ENCODE measurements at regions not wholly inside any gene's neighbourhood (a gene's known extent, or its start where the extent isn't known, plus 50 kb on each side); places are given as distances from the start of the nearest gene placed in this dataset.

- no peaks in the 10 kb centered on the region for H3K9me3 ChIP-seq (ENCODE audit: control insufficient read depth in 2 of 3, low read length in 3 of 3)
- H3K27ac ChIP-seq (ENCODE audit: low read depth, low read length) = no peak overlapping the region
- POLR2A ChIA-PET = interaction anchor here (1.2 to 2.0 kb wide), 3 partner anchors 297 to 304 kb away, joined by 4 to 11 read pairs (median 5); no protein-coding TSS in a partner anchor
- H3K27me3 Mint-ChIP-seq = peaks cover 8 to 31% (median 12%) of the 10 kb centered on the region in 5 donors
- H3K9me3 Mint-ChIP-seq = no peaks in the 10 kb centered on the region
- H3K27me3 ChIP-seq (ENCODE audit: control insufficient read depth in 2 of 2, insufficient read depth in 2 of 2, low read length in 2 of 2) = no peaks in the 10 kb centered on the region
- no peaks in the 10 kb centered on the region for H3K36me3 ChIP-seq (ENCODE audit: control insufficient read depth in 2 of 3, insufficient read depth in 3 of 3, low read length in 3 of 3)
- H3K4me3 Mint-ChIP-seq = peak overlapping the region in 2 of 10 donors; percentile 37 to 44
- no peaks in the 10 kb centered on the region for H3K4me1 ChIP-seq (ENCODE audit: control insufficient read depth in 2 of 2, insufficient read depth in 2 of 2, low read length in 2 of 2)
- intact Hi-C loops (cut with micrococcal nuclease) = loop anchor here (1.0 to 5.0 kb wide), 5 partner anchors 180 to 1122 kb away; no protein-coding TSS in a partner anchor
- no peak for ATAC-seq
- H3K4me3 ChIP-seq (ENCODE audit: low read length) = no peak overlapping the region
- H3K36me3 Mint-ChIP-seq = no peaks in the 10 kb centered on the region
- H3K27ac Mint-ChIP-seq = peak overlapping the region in 1 of 9 donors; percentile 0
- CTCF ChIA-PET = interaction anchor here (0.7 to 5.1 kb wide), 9 partner anchors 10 to 314 kb away, joined by 3 to 98 read pairs (median 3); no protein-coding TSS in a partner anchor
- H3K4me1 Mint-ChIP-seq = peaks cover 0 to 9% (median 4%) of the 10 kb centered on the region in 7 donors
- peak in 4 of 9 donors; percentile 8 to 29 (median 19) for DNase-seq
Observed at GRCh38 chr10:129332476-129332875, 134.6 kb upstream of the MGMT start.

DNA sequence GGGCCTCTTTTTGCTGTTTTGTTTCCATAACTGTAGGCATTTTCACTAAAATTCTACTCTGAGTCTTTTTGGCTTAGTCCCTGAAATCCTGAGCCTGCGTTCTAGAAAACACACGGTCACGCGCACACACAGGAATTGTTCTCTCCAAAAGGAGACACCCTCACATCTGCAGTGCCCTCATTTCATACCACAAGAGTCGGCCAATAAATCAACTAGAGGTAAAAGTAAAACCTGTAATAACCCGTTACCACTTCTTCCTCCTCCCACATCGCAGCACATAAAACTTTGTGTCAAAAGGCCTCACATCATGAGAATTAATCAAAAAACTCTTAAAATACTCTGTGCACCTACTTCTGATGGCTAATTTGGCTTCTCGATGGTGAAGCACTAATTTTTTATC, 133.3 kb upstream of the MGMT start:
- H3K9me3 ChIP-seq (ENCODE audit: control insufficient read depth in 2 of 3, low read length in 3 of 3) = no peaks in the 10 kb centered on the region
- no peak overlapping the region for H3K4me3 ChIP-seq (ENCODE audit: low read length)
- POLR2A ChIA-PET = interaction anchor here (1.2 kb wide), 1 partner anchor 306 kb away, joined by 4 read pairs; no protein-coding TSS in a partner anchor
- H3K27ac ChIP-seq (ENCODE audit: low read depth, low read length) = no peak overlapping the region
- no peaks in the 10 kb centered on the region for H3K4me1 ChIP-seq (ENCODE audit: control insufficient read depth in 2 of 2, insufficient read depth in 2 of 2, low read length in 2 of 2)
- H3K27ac Mint-ChIP-seq = no peak overlapping the region
- H3K27me3 Mint-ChIP-seq = peaks cover 6 to 29% (median 12%) of the 10 kb centered on the region in 5 donors
- CTCF ChIA-PET = interaction anchor here (1.4 to 5.1 kb wide), 2 partner anchors 275 to 300 kb away, joined by 4 to 98 read pairs; no protein-coding TSS in a partner anchor
- H3K27me3 ChIP-seq (ENCODE audit: control insufficient read depth in 2 of 2, insufficient read depth in 2 of 2, low read length in 2 of 2) = no peaks in the 10 kb centered on the region
- no peaks in the 10 kb centered on the region for H3K36me3 ChIP-seq (ENCODE audit: control insufficient read depth in 2 of 3, insufficient read depth in 3 of 3, low read length in 3 of 3)
- H3K9me3 Mint-ChIP-seq = no peaks in the 10 kb centered on the region
- H3K36me3 Mint-ChIP-seq = no peaks in the 10 kb centered on the region
- peaks cover 0 to 9% (median 4%) of the 10 kb centered on the region in 7 donors for H3K4me1 Mint-ChIP-seq
- H3K4me3 Mint-ChIP-seq = no peak overlapping the region
- ATAC-seq (no peak), DNase-seq (no peak)
- intact Hi-C loops (cut with micrococcal nuclease) = loop anchor here in 1 of 2 donors (2.0 to 5.0 kb wide), 4 partner anchors 181 to 1123 kb away; no protein-coding TSS in a partner anchor

GRCh38 chr10:129334266-129334665, 132.8 kb upstream of the MGMT start:
- ChIA-PET POLR2A (no interaction called here), CTCF (no interaction called here)
- no peaks in the 10 kb centered on the region for H3K36me3 ChIP-seq (ENCODE audit: control insufficient read depth in 2 of 3, insufficient read depth in 3 of 3, low read length in 3 of 3)
- no peak overlapping the region for H3K27ac ChIP-seq (ENCODE audit: low read depth, low read length)
- no peaks in the 10 kb centered on the region for H3K36me3 Mint-ChIP-seq
- H3K4me3 ChIP-seq (ENCODE audit: low read length) = no peak overlapping the region
- peaks cover 6 to 29% (median 12%) of the 10 kb centered on the region in 5 donors for H3K27me3 Mint-ChIP-seq
- no peaks in the 10 kb centered on the region for H3K27me3 ChIP-seq (ENCODE audit: control insufficient read depth in 2 of 2, insufficient read depth in 2 of 2, low read length in 2 of 2)
- no peaks in the 10 kb centered on the region for H3K9me3 ChIP-seq (ENCODE audit: control insufficient read depth in 2 of 3, low read length in 3 of 3)
- H3K4me1 Mint-ChIP-seq = peaks cover 0 to 9% (median 4%) of the 10 kb centered on the region in 7 donors
- DNase-seq (no peak), ATAC-seq (no peak)
- H3K4me3 Mint-ChIP-seq = no peak overlapping the region
- no peaks in the 10 kb centered on the region for H3K4me1 ChIP-seq (ENCODE audit: control insufficient read depth in 2 of 2, insufficient read depth in 2 of 2, low read length in 2 of 2)
- H3K27ac Mint-ChIP-seq = no peak overlapping the region
- H3K9me3 Mint-ChIP-seq = no peaks in the 10 kb centered on the region
- intact Hi-C loops (cut with micrococcal nuclease) = loop anchor here in 1 of 2 donors (5.0 kb wide), 3 partner anchors 182 to 793 kb away; no protein-coding TSS in a partner anchor

DNA sequence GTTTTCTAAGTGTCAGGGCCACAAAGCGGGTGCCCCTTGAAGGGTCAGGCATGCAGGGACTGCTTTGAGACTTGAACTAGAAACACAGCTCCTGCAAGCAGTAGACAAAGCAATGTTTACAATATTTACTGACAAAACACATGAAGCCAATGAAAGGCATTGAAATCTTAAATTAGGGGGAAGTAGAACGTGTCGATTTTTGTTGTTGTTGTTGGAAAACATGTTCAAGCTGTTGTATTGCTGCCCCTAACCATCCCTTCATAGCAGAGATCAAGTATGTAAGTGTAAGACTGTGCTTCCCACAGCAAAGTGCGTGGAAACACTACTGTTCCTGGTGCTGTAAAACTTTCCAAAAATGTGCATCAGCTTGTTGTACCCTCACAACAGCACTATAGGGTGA, 131.6 kb upstream of the MGMT start:
- intact Hi-C loops (cut with micrococcal nuclease) = no loop called here
- no peaks in the 10 kb centered on the region for H3K36me3 Mint-ChIP-seq
- Histone ChIP-seq H3K4me1 (ENCODE audit: control insufficient read depth in 2 of 2, insufficient read depth in 2 of 2, low read length in 2 of 2) (no peaks in the 10 kb centered on the region), H3K9me3 (ENCODE audit: control insufficient read depth in 2 of 3, low read length in 3 of 3) (no peaks in the 10 kb centered on the region), H3K27me3 (ENCODE audit: control insufficient read depth in 2 of 2, insufficient read depth in 2 of 2, low read length in 2 of 2) (no peaks in the 10 kb centered on the region), H3K4me3 (ENCODE audit: low read length) (no peak overlapping the region), H3K27ac (ENCODE audit: low read depth, low read length) (no peak overlapping the region), H3K36me3 (ENCODE audit: control insufficient read depth in 2 of 3, insufficient read depth in 3 of 3, low read length in 3 of 3) (no peaks in the 10 kb centered on the region)
- CTCF ChIA-PET = no interaction called here
- H3K4me3 Mint-ChIP-seq = no peak overlapping the region
- peaks cover 6 to 28% (median 12%) of the 10 kb centered on the region in 5 donors for H3K27me3 Mint-ChIP-seq
- H3K9me3 Mint-ChIP-seq = no peaks in the 10 kb centered on the region
- peaks cover 0 to 9% (median 4%) of the 10 kb centered on the region in 7 donors for H3K4me1 Mint-ChIP-seq
- H3K27ac Mint-ChIP-seq = peak overlapping the region in 1 of 9 donors; percentile 62
- ATAC-seq = no peak
- POLR2A ChIA-PET = no interaction called here
- DNase-seq = no peak

GRCh38 chr10:129335942-129336341, 131.1 kb upstream of the MGMT start:
- H3K27me3 Mint-ChIP-seq = peaks cover 6 to 23% (median 11%) of the 10 kb centered on the region in 5 donors
- POLR2A ChIA-PET = interaction anchor here (0.7 to 1.6 kb wide), 2 partner anchors 133 to 302 kb away, joined by 3 to 5 read pairs; no protein-coding TSS in a partner anchor
- no peak overlapping the region for H3K27ac Mint-ChIP-seq

DNA sequence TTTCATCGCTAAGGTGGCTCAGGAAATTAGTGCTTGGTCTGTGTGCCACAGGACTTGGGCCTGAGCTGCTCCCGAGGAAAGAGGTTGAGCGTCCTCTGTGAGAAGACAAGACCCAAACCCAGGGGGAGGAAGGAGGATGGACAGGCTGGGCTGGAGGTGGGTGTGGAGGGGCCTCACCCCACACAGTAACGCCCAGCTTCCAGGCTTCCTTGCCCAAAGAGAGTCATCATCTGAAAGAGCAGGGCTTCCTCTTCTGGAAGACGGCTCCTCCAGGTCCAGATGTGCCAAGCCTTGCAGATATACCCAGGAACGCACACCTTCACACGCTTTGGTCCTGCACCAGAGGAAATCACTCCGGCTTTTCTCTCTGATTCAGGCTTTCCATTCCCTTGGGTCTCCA, 127.8 kb upstream of the MGMT start:
- Histone ChIP-seq H3K27me3 (ENCODE audit: control insufficient read depth in 2 of 2, insufficient read depth in 2 of 2, low read length in 2 of 2) (no peaks in the 10 kb centered on the region), H3K9me3 (ENCODE audit: control insufficient read depth in 2 of 3, low read length in 3 of 3) (no peaks in the 10 kb centered on the region), H3K36me3 (ENCODE audit: control insufficient read depth in 2 of 3, insufficient read depth in 3 of 3, low read length in 3 of 3) (no peaks in the 10 kb centered on the region), H3K27ac (ENCODE audit: low read depth, low read length) (no peak overlapping the region), H3K4me3 (ENCODE audit: low read length) (no peak overlapping the region), H3K4me1 (ENCODE audit: control insufficient read depth in 2 of 2, insufficient read depth in 2 of 2, low read length in 2 of 2) (no peaks in the 10 kb centered on the region)
- H3K4me3 Mint-ChIP-seq = no peak overlapping the region
- no peak for DNase-seq
- CTCF ChIA-PET = interaction anchor here (0.6 kb wide), 1 partner anchor 96 kb away, joined by 5 read pairs; no protein-coding TSS in a partner anchor
- H3K27me3 Mint-ChIP-seq = peaks cover 0 to 6% (median 3%) of the 10 kb centered on the region in 5 donors
- H3K27ac Mint-ChIP-seq = no peak overlapping the region
- intact Hi-C loops (cut with micrococcal nuclease) = no loop called here
- H3K9me3 Mint-ChIP-seq = no peaks in the 10 kb centered on the region
- POLR2A ChIA-PET = no interaction called here
- no peaks in the 10 kb centered on the region for H3K4me1 Mint-ChIP-seq
- ATAC-seq = no peak
- H3K36me3 Mint-ChIP-seq = no peaks in the 10 kb centered on the region

More at GRCh38 chr10:129335942-129336341, 131.1 kb upstream of the MGMT start:
- ATAC-seq = no peak
- H3K9me3 ChIP-seq (ENCODE audit: control insufficient read depth in 2 of 3, low read length in 3 of 3) = no peaks in the 10 kb centered on the region
- no peak overlapping the region for H3K27ac ChIP-seq (ENCODE audit: low read depth, low read length)
- H3K27me3 ChIP-seq (ENCODE audit: control insufficient read depth in 2 of 2, insufficient read depth in 2 of 2, low read length in 2 of 2) = no peaks in the 10 kb centered on the region
- CTCF ChIA-PET = interaction anchor here (1.1 kb wide), 1 partner anchor 304 kb away, joined by 5 read pairs; no protein-coding TSS in a partner anchor
- intact Hi-C loops (cut with micrococcal nuclease) = no loop called here
- Mint-ChIP-seq H3K4me1 (peaks cover 0 to 9% (median 4%) of the 10 kb centered on the region in 7 donors), H3K36me3 (no peaks in the 10 kb centered on the region), H3K9me3 (no peaks in the 10 kb centered on the region), H3K4me3 (no peak overlapping the region)
- no peaks in the 10 kb centered on the region for H3K36me3 ChIP-seq (ENCODE audit: control insufficient read depth in 2 of 3, insufficient read depth in 3 of 3, low read length in 3 of 3)
- no peak overlapping the region for H3K4me3 ChIP-seq (ENCODE audit: low read length)
- H3K4me1 ChIP-seq (ENCODE audit: control insufficient read depth in 2 of 2, insufficient read depth in 2 of 2, low read length in 2 of 2) = no peaks in the 10 kb centered on the region
- no peak for DNase-seq

DNA sequence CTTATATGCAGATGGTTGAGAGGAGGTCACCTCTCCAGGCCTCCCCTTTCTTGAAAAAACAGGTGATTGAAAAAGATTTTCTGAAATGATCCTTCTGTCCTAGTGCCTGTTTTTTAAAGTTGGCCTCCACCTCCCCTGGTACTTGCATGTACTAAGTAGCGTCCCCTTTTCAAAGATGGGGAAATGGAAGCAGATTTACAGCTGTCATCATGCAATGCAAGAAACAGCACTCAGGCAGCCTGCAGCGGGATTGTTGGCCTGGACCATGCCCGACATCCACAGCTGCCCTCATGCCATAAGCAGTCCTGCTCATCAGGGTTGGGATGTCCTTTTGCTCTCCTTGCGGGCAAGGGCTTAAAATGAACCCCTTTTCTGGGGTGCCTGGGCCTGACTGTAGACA, 127.2 kb upstream of the MGMT start:
- H3K27ac Mint-ChIP-seq = no peak overlapping the region
- Histone ChIP-seq H3K36me3 (ENCODE audit: control insufficient read depth in 2 of 3, insufficient read depth in 3 of 3, low read length in 3 of 3) (no peaks in the 10 kb centered on the region), H3K27me3 (ENCODE audit: control insufficient read depth in 2 of 2, insufficient read depth in 2 of 2, low read length in 2 of 2) (no peaks in the 10 kb centered on the region), H3K9me3 (ENCODE audit: control insufficient read depth in 2 of 3, low read length in 3 of 3) (no peaks in the 10 kb centered on the region), H3K4me1 (ENCODE audit: control insufficient read depth in 2 of 2, insufficient read depth in 2 of 2, low read length in 2 of 2) (no peaks in the 10 kb centered on the region), H3K27ac (ENCODE audit: low read depth, low read length) (no peak overlapping the region), H3K4me3 (ENCODE audit: low read length) (no peak overlapping the region)
- DNase-seq = no peak
- CTCF ChIA-PET = no interaction called here
- ATAC-seq = no peak
- no peaks in the 10 kb centered on the region for H3K4me1 Mint-ChIP-seq
- POLR2A ChIA-PET = no interaction called here
- no peaks in the 10 kb centered on the region for H3K36me3 Mint-ChIP-seq
- H3K9me3 Mint-ChIP-seq = no peaks in the 10 kb centered on the region
- no peak overlapping the region for H3K4me3 Mint-ChIP-seq
- H3K27me3 Mint-ChIP-seq = peaks cover 0 to 9% (median 0%) of the 10 kb centered on the region in 5 donors
- intact Hi-C loops (cut with micrococcal nuclease) = no loop called here
